ENCODE measurements at regions not wholly inside any gene's neighbourhood (a gene's known extent, or its start where the extent isn't known, plus 50 kb on each side); places are given as distances from the start of the nearest gene placed in this dataset.
"Not testable (repeated sequence)": the region's sequence is repeated elsewhere in the genome, so short reads cannot be mapped to it uniquely, and the experiment has no call there.

- DNase-seq, result no peak
Observed at GRCh38 chr16:52212841-52213240, 334.1 kb downstream of the TOX3 start.

GRCh38 chr16:52209227-52209626, 337.7 kb downstream of the TOX3 start:
- no peak for DNase-seq

DNA sequence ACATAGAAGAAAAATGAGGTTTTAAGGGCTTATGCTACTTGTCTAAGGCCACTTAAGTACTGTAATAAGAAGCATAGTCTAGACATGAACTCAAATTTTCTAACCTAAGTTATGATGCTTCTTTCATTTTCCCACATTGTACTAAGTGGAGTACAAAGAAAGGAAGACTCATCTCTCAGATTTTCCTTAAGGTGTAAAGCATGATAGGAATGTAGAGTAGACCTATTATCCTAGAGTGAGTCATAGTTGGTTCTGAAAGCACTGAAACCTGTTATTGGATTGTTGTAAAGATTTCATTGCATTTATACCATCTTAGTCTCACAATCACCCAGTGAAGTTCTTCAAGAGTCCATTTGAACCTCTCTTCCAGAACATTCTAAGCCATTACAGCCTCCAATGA, 343.8 kb downstream of the TOX3 start:
- no peak for DNase-seq

GRCh38 chr16:52193441-52193840, 353.5 kb downstream of the TOX3 start:
- DNase-seq, result no peak

DNA sequence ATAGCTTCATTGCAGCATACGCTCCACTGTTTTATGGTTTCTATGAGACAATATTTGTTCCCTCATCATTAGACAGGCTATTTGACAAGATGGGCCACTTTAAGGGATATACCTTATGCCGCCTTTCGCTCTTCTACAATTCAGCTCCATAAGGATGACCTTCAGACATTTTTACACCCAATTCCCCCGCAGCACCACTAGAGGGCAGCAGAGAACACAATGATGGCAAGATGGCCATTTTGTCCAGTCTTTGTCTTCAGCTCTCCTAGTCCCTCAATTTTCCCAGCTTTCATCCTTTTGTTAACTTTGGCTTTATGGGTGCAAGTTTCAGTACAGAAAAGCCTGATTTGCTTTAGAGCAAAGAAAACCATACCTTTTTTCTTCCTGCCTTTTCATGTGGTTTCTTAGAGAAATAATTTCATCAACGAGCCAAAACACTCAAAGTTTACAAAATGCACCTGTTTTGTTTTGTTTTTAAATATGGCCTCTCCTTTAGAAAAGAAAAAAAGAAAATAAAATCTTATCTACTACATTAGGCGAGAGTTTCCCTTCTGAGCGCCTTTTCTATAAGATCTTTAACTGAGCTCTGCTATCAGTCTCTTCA, 355.3 kb downstream of the TOX3 start:
- peak; percentile 51 for DNase-seq

DNA sequence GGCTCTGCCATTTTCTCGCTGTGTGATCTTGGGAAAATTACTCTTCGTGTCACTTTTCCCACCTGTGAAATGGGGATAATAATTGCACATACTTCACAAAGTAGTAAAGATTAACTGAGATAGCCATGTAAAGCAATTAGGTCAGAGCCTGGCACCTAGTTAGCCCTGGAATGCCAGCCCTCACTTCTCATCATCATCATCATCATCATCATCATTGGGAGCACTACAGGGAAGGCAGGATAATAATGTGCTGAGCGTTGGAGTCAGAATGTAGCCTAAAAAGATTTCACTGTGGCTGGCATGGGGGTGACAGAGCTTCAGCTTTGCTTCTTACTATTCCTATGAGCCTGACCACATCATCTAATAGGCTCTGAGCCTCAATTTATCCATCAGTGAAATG, 362.6 kb downstream of the TOX3 start:
- DNase-seq, result no peak

DNA sequence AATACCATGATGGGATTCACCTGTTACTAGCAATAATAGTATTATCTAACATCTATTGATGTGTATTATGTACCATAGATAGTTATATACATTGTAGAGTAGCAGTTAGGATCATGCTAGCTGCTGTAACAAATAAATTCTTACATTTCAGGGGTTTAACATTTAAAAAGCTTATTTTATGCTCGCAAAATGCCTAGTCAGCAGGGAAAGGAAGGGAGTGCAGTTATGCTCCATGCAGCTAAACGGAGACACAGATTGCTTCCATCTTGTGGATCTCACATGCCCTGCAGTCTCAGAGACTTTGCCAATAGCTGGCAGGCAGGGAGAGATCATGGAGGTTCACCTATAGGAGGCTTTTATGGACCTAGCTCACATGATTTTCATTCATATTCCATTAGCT, 364.1 kb downstream of the TOX3 start:
- no peak for DNase-seq

- DNase-seq, result no peak
Observed at GRCh38 chr16:52174168-52174567, 372.8 kb downstream of the TOX3 start.

DNA sequence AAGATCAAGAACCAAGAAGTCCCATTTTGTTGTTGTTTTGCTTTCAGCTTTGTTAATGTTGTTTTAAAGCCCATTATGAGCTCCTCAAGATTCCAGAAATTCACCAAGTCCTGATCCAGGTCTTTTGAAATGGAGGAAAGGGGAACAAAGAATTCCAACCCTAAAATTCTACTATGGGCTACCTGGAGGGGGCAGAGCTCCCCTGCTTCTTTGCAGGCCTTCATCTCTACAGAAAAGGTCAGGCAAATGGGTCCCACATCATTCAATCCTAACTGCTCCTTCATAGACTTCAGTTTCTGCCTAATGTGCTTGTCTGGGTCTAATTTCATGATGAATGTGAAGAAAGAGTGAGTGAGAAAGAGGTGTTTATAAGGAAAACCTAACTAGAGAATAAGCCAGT, 375.5 kb downstream of the TOX3 start:
- DNase-seq, result no peak

GRCh38 chr16:52167328-52167727, 379.6 kb downstream of the TOX3 start:
- no peak for DNase-seq

GRCh38 chr16:52165961-52166360, 381.0 kb downstream of the TOX3 start:
- DNase-seq, result no peak

DNA sequence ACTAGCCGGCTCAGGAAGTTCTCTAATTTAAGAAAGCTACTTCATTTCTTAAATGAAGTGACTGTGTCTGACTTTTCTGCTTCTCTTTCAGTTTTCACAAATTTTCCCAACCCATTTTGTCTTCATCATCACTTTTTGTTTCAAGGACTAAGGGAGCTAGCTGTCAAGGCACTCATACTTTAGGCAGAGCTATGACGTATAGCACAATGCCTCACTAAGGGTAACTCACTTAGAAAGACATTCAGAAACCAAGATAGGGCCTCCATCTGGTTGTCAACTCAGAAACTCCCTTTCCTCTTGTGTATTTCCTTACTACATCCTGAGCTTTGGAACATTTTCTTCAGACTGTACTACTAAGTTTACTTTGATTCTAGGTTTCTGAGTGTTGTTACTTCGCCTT, 397.9 kb downstream of the TOX3 start:
- no peak for DNase-seq

- DNase-seq, result no peak
Observed at GRCh38 chr16:52141871-52142270, 405.1 kb downstream of the TOX3 start.

- no peak for DNase-seq
Observed at GRCh38 chr16:52128361-52128760, 418.6 kb downstream of the TOX3 start.

GRCh38 chr16:52123842-52124241, 423.1 kb downstream of the TOX3 start:
- DNase-seq, result no peak

DNA sequence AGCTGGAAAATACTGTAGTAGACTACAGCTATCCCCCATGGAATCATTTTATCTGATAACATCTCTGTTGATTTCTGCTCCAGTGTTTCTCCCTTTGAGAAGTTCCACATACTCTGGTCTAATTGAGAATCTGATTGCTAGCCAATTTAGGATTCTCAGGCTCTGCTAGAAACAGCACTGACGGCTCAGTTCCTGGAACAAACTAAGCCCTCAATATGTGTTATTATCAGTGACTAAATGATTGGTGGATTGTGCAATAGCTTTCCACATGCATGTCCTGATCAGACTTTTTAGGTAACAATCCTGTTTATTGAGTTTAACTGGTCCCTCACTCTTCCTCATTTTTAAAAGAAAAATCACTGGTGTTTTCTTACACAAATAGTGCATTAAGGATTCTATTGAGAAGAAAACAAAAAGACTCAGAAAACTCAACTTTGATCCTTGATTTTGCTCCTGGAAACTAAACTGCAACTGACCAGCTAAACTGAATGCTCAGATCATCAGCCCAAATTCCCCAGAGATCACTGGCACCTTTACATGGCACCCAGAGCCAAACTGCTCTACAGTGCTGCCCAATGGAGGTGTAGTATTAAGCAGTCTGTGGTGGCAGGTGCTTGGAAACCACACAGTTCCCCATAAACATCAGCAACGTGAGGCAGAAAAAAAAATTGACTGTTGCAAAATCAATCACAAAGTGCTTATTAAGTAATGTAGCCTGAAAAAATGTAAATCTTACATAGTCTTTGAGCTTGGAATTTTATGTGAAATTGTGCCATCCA, 423.7 kb downstream of the TOX3 start:
- DNase-seq, result no peak

- no peak for DNase-seq
Observed at GRCh38 chr16:52117171-52117570, 429.8 kb downstream of the TOX3 start.

DNA sequence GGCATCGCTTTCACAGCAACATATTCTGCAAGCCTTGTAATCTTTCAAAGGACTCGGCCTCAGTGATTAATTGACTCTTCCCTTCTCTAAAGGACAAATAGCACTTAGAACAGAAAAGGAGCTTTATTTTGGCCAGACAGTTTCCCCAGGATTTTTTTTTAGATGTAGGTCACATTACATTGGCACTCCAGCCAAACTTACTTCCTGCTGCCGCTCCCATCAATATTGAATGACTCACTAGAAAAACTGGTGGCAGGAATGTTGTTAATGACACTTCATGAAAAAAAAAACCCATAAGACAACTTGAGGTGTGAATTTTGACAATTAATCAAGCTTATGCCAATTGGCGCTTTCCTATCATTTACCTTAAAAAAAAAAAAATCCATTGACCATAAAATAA, 432.6 kb downstream of the TOX3 start:
- no peak for DNase-seq

- DNase-seq, result no peak
Observed at GRCh38 chr16:52113533-52114183, 433.3 kb downstream of the TOX3 start.

- DNase-seq, result not testable (repeated sequence)
Observed at GRCh38 chr16:52104993-52105392, 441.9 kb downstream of the TOX3 start.

GRCh38 chr16:52103791-52104190, 443.2 kb downstream of the TOX3 start:
- no peak for DNase-seq

- no peak for DNase-seq
Observed at GRCh38 chr16:52101246-52101645, 445.7 kb downstream of the TOX3 start.

GRCh38 chr16:52099382-52099781, 447.6 kb downstream of the TOX3 start:
- no peak for DNase-seq

GRCh38 chr16:52095471-52095870, 451.5 kb downstream of the TOX3 start:
- DNase-seq, result no peak

All from stimulated activated CD4-positive, alpha-beta T cell treated with anti-CD3 and anti-CD28 coated beads, Interleukin-4, amount 100 ng/mL, for 24 hours (primary cell).